ENCODE measurements at regions not wholly inside any gene's neighbourhood (a gene's known extent, or its start where the extent isn't known, plus 50 kb on each side); places are given as distances from the start of the nearest gene placed in this dataset.

- no peak for DNase-seq
Measured at GRCh38 chr7:156001496-156002260, 189.4 kb upstream of the SHH start.

- DNase-seq, result no peak
Measured at GRCh38 chr7:156000601-156001396, 188.5 kb upstream of the SHH start.

- DNase-seq, result no peak
Measured at GRCh38 chr7:155999631-156000489, 187.6 kb upstream of the SHH start.

- no peak for DNase-seq
Measured at GRCh38 chr7:155998766-155999630, 186.7 kb upstream of the SHH start.

GRCh38 chr7:155998328-155998691, 186.0 kb upstream of the SHH start:
- peak; percentile 39 for DNase-seq

GRCh38 chr7:155997431-155998327, 185.4 kb upstream of the SHH start:
- no peak for DNase-seq

GRCh38 chr7:155996718-155997280, 184.5 kb upstream of the SHH start:
- DNase-seq, result no peak

- DNase-seq, result no peak
Measured at GRCh38 chr7:155995183-155995612, 182.9 kb upstream of the SHH start.

GRCh38 chr7:155994279-155994811, 182.1 kb upstream of the SHH start:
- DNase-seq, result no peak

GRCh38 chr7:155993420-155994278, 181.4 kb upstream of the SHH start:
- DNase-seq, result no peak

- DNase-seq, result no peak
Measured at GRCh38 chr7:155992974-155993373, 180.7 kb upstream of the SHH start.

GRCh38 chr7:155992538-155992937, 180.3 kb upstream of the SHH start:
- no peak for DNase-seq

- no peak for DNase-seq
Measured at GRCh38 chr7:155992107-155992506, 179.8 kb upstream of the SHH start.

- DNase-seq, result no peak
Measured at GRCh38 chr7:155991470-155991869, 179.2 kb upstream of the SHH start.

- DNase-seq, result no peak
Measured at GRCh38 chr7:155988416-155988815, 176.2 kb upstream of the SHH start.

GRCh38 chr7:155987681-155988235, 175.5 kb upstream of the SHH start:
- DNase-seq, result no peak

- no peak for DNase-seq
Measured at GRCh38 chr7:155986497-155987160, 174.4 kb upstream of the SHH start.

GRCh38 chr7:155985518-155986250, 173.4 kb upstream of the SHH start:
- no peak for DNase-seq

All from activated naive CD4-positive, alpha-beta T cell treated with anti-CD3 and anti-CD28 coated beads, Interleukin-2, amount 50 U/mL, for 16 hours (primary cell).